ENCODE measurements at regions not wholly inside any gene's neighbourhood (a gene's known extent, or its start where the extent isn't known, plus 50 kb on each side); places are given as distances from the start of the nearest gene placed in this dataset.

GRCh38 chr22:48224332-48224731, 1461.9 kb downstream of the TBC1D22A start:
- no peak overlapping the region for H3K27ac ChIP-seq (ENCODE audit: poor library complexity, severe bottlenecking)
- H3K4me1 ChIP-seq (ENCODE audit: insufficient read depth, poor library complexity, severe bottlenecking), result no peaks in the 10 kb centered on the region
- TF ChIP-seq CTCF (IDR thresholded peaks at IDR 0.05; ENCODE audit: poor library complexity, severe bottlenecking), result no peak
- DNase-seq (ENCODE audit: low spot score) (no peak), ATAC-seq (ENCODE audit: low read depth) (no peak)
- no peaks in the 10 kb centered on the region for H3K9me3 ChIP-seq (ENCODE audit: severe bottlenecking)
- no peak overlapping the region for H3K4me3 ChIP-seq (ENCODE audit: severe bottlenecking)
- H3K36me3 ChIP-seq (ENCODE audit: low read depth), result no peaks in the 10 kb centered on the region
- no peaks in the 10 kb centered on the region for H3K27me3 ChIP-seq (ENCODE audit: insufficient read depth, poor library complexity, severe bottlenecking)

DNA sequence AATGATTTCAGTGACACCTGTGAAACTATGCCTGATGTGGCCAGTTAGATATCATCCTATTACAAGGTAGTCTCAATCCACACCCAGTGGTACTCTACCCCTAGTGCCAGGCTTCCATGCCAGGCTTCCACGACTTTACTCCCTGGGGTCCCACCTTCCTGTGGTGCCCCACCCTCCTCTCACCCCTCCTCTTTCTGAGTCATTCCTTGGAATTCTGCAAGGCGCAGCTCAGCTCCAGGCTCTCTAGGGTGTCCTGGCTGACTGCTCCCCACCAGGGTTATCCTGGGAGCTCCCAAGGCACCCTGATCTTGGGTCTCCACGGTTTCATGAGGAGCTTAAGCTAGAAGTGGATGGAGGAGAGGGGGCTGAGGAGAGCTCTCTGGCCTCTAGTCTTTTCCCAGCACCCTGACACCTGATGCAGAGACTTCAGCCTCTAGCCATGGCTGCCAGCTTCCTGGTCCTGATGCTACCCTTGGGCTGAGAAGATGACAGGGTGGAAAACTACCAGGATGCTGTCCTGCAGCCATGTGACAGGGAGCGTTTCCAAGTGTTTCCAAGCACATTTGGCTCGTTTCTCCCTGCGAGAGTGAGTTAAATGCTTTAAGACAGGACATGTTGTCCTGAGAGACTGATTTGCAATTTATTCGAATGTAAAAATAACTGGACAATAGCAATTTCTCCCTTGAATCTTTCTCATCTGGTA, 1461.2 kb downstream of the TBC1D22A start:
- Histone ChIP-seq H3K4me3 (ENCODE audit: severe bottlenecking) (no peak overlapping the region), H3K9me3 (ENCODE audit: severe bottlenecking) (no peaks in the 10 kb centered on the region), H3K4me1 (ENCODE audit: insufficient read depth, poor library complexity, severe bottlenecking) (no peaks in the 10 kb centered on the region), H3K27ac (ENCODE audit: poor library complexity, severe bottlenecking) (no peak overlapping the region), H3K36me3 (ENCODE audit: low read depth) (no peaks in the 10 kb centered on the region), H3K27me3 (ENCODE audit: insufficient read depth, poor library complexity, severe bottlenecking) (no peaks in the 10 kb centered on the region)
- ATAC-seq (ENCODE audit: low read depth) (no peak), DNase-seq (ENCODE audit: low spot score) (no peak)
- no peak for TF ChIP-seq CTCF (IDR thresholded peaks at IDR 0.05; ENCODE audit: poor library complexity, severe bottlenecking)

- Histone ChIP-seq H3K27me3 (ENCODE audit: insufficient read depth, poor library complexity, severe bottlenecking) (no peaks in the 10 kb centered on the region), H3K4me1 (ENCODE audit: insufficient read depth, poor library complexity, severe bottlenecking) (no peaks in the 10 kb centered on the region), H3K9me3 (ENCODE audit: severe bottlenecking) (no peaks in the 10 kb centered on the region), H3K36me3 (ENCODE audit: low read depth) (no peaks in the 10 kb centered on the region), H3K27ac (ENCODE audit: poor library complexity, severe bottlenecking) (no peak overlapping the region), H3K4me3 (ENCODE audit: severe bottlenecking) (no peak overlapping the region)
- no peak for DNase-seq (ENCODE audit: low spot score)
- no peak for TF ChIP-seq CTCF (IDR thresholded peaks at IDR 0.05; ENCODE audit: poor library complexity, severe bottlenecking)
- no peak for ATAC-seq (ENCODE audit: low read depth)
Measured at GRCh38 chr22:48222742-48223487, 1460.5 kb downstream of the TBC1D22A start.

DNA sequence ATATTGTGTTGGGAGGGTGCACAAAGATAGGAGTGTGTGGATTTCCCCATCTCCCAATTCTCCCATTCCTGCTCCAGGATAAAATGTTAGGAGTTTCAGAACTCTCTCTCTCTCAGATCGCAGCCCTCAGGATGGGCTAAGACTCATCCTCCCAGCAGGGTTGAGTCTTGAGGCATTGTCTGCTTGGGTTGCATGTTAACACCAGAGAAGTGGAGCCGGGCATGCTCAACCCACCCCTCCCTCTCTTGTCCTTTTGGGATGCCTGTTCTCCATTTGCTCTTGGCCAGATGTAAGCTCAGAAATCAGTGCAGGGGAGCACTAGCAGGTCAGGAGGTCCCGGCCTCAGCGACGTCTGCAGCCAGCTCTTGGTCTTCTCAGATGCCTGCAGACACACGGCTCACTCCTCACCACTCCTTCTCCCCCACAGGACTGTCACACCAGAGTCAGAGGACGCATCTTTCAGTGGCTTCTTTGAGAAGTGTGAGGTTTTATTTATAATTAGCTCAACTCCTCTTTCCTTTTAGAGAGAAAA, 1456.5 kb downstream of the TBC1D22A start:
- Histone ChIP-seq H3K27ac (ENCODE audit: poor library complexity, severe bottlenecking) (no peak overlapping the region), H3K36me3 (ENCODE audit: low read depth) (no peaks in the 10 kb centered on the region), H3K4me3 (ENCODE audit: severe bottlenecking) (no peak overlapping the region), H3K9me3 (ENCODE audit: severe bottlenecking) (no peaks in the 10 kb centered on the region), H3K4me1 (ENCODE audit: insufficient read depth, poor library complexity, severe bottlenecking) (no peaks in the 10 kb centered on the region), H3K27me3 (ENCODE audit: insufficient read depth, poor library complexity, severe bottlenecking) (peaks cover 4% of the 10 kb centered on the region)
- DNase-seq (ENCODE audit: low spot score) (no peak), ATAC-seq (ENCODE audit: low read depth) (no peak)
- TF ChIP-seq CTCF (IDR thresholded peaks at IDR 0.05; ENCODE audit: poor library complexity, severe bottlenecking), result no peak
